ENCODE measurements at regions not wholly inside any gene's neighbourhood (a gene's known extent, or its start where the extent isn't known, plus 50 kb on each side); places are given as distances from the start of the nearest gene placed in this dataset.

DNA sequence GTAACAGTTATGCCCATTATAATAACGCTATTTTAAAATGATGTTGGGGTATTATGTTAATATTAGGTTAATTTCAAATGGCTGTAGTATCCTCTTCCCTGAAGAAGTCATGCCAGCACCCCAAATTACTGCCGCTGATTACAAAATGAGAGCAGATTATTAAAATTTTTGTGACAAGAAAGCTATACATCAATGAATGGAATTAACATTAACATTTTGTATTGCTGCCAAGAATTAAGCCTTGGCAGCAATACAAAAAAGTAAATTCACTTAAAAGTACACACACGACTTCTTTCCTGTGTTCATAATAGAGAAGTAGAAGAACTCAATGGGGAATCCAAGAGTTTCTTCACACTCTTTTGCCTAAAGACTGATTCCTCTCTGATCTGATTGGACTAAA, 482.8 kb downstream of the STIM2 start:
- TF ChIP-seq, protein P1, sequence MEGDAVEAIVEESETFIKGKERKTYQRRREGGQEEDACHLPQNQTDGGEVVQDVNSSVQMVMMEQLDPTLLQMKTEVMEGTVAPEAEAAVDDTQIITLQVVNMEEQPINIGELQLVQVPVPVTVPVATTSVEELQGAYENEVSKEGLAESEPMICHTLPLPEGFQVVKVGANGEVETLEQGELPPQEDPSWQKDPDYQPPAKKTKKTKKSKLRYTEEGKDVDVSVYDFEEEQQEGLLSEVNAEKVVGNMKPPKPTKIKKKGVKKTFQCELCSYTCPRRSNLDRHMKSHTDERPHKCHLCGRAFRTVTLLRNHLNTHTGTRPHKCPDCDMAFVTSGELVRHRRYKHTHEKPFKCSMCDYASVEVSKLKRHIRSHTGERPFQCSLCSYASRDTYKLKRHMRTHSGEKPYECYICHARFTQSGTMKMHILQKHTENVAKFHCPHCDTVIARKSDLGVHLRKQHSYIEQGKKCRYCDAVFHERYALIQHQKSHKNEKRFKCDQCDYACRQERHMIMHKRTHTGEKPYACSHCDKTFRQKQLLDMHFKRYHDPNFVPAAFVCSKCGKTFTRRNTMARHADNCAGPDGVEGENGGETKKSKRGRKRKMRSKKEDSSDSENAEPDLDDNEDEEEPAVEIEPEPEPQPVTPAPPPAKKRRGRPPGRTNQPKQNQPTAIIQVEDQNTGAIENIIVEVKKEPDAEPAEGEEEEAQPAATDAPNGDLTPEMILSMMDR (IDR thresholded peaks at IDR 0.05; ENCODE audit: insufficient read depth, low read depth, low read length) = no peak
- no peak for TF ChIP-seq EZH2 (IDR thresholded peaks at IDR 0.05; ENCODE audit: insufficient read depth, low read length)

Measured in astrocyte (in vitro differentiated cells and primary cell).